H1 (cell line): ENCODE measurements at regions not wholly inside any gene's neighbourhood (a gene's known extent, or its start where the extent isn't known, plus 50 kb on each side); places are given as distances from the start of the nearest gene placed in this dataset.

Experiments used
- CTCF ChIA-PET: fragments of 300-600 bp; sonication (Branson Sonifier 250); formaldehyde crosslinking; loops from one replicate; lab custom pipeline; 2021; ENCODE audit not compliant: partially characterized antibody; lab: Charles Lee
- POLR2A ChIA-PET: fragments of 300-600 bp; sonication (Branson Sonifier 250); formaldehyde crosslinking; loops from one replicate; lab custom pipeline; 2021; ENCODE audit warnings: inconsistent platforms; ENCODE audit not compliant: partially characterized antibody; lab: Charles Lee
- DNase-seq, 2 experiments: peaks; one replicate each; pipeline versions ENCODE4 v3.0.0 to v3.0.0-alpha.2; 2010 to 2022; ENCODE audit warnings: low spot score in 2 of 2, low read depth in 1 of 2, mixed read lengths in 1 of 2
- FAIRE-seq: peaks from 2 replicates; lab custom pipeline; 2011; peaks lifted over from hg19 to GRCh38; lab: Jason Lieb, UNC
- H2AFZ ChIP-seq: 2 replicates; pipeline ENCODE4 v1.8.1; 2012; ENCODE audit warnings: low read length, inconsistent platforms
- H2AK5ac ChIP-seq: 2 replicates; pipeline ENCODE4 v1.6.1; 2013; ENCODE audit warnings: low read depth, low read length
- H2BK120ac ChIP-seq: replicated peaks from 2 replicates; pipeline ENCODE3; 2013; ENCODE audit warnings: low read depth, low read length, inconsistent platforms
- H2BK12ac ChIP-seq: 2 replicates; pipeline ENCODE4 v1.6.1; 2013; ENCODE audit warnings: low read depth, low read length
- H2BK15ac ChIP-seq: 2 replicates; pipeline ENCODE4 v1.6.1; 2013; ENCODE audit warnings: low read length
- H2BK20ac ChIP-seq: 2 replicates; pipeline ENCODE4 v1.6.1; 2013; ENCODE audit warnings: low read length
- H2BK5ac ChIP-seq: 2 replicates; pipeline ENCODE4 v1.6.1; 2013; ENCODE audit warnings: low read depth, low read length
- H3K14ac ChIP-seq: 2 replicates; pipeline ENCODE4 v1.6.1; 2013; ENCODE audit warnings: inconsistent platforms; ENCODE audit not compliant: insufficient read length
- H3K18ac ChIP-seq: 2 replicates; pipeline ENCODE4 v1.6.1; 2013; ENCODE audit warnings: low read length; ENCODE audit errors: extremely low read depth
- H3K23ac ChIP-seq: 2 replicates; pipeline ENCODE4 v1.6.1; 2013; ENCODE audit warnings: inconsistent platforms; ENCODE audit not compliant: insufficient read length
- H3K23me2 ChIP-seq: 2 replicates; pipeline ENCODE4 v1.6.1; 2013; ENCODE audit warnings: low read depth, low read length
- H3K27ac ChIP-seq: 2 replicates; pipeline ENCODE4 v1.6.1; 2011; ENCODE audit warnings: low read depth, low read length, inconsistent platforms
- H3K27me3 ChIP-seq, 4 experiments: replicated peaks in 1 of 4; 1 replicate in 1 of 4; 2 replicates in 3 of 4; pipeline versions ENCODE4 v1.6.1 to v1.8.1; 2011 to 2013; ENCODE audit warnings: low read length in 3 of 4, mild to moderate bottlenecking in 3 of 4, inconsistent platforms in 2 of 4, mixed read lengths in 2 of 4, moderate library complexity in 1 of 4; ENCODE audit not compliant: control insufficient read depth in 3 of 4, insufficient read depth in 3 of 4; ENCODE audit errors: extremely low read depth in 1 of 4
- H3K36me3 ChIP-seq, 4 experiments: 2 replicates each; pipeline versions ENCODE4 v1.6.1 to v1.8.1; 2011 to 2013; ENCODE audit warnings: mild to moderate bottlenecking in 4 of 4, low read length in 3 of 4, moderate library complexity in 2 of 4, control low read depth in 1 of 4, inconsistent platforms in 1 of 4; ENCODE audit not compliant: insufficient read depth in 4 of 4, control insufficient read depth in 2 of 4
- H3K4ac ChIP-seq: replicated peaks from 2 replicates; pipeline ENCODE3; 2013; ENCODE audit warnings: low read length, low read depth, mixed read lengths, inconsistent platforms; ENCODE audit not compliant: insufficient read length
- H3K4me1 ChIP-seq, 4 experiments: replicated peaks in 1 of 4; 1 replicate in 1 of 4; 2 replicates in 3 of 4; pipeline versions ENCODE4 v1.6.1 to v1.8.1; 2011 to 2013; ENCODE audit warnings: low read length in 3 of 4, inconsistent platforms in 2 of 4, mixed read lengths in 1 of 4; ENCODE audit not compliant: insufficient read depth in 4 of 4, control insufficient read depth in 3 of 4
- H3K4me2 ChIP-seq, 2 experiments: 2 replicates each; pipeline versions ENCODE4 v1.6.1 to v1.8.1; 2011 to 2013; ENCODE audit warnings: low read depth in 2 of 2, low read length in 2 of 2, control low read depth in 1 of 2, inconsistent platforms in 1 of 2, mild to moderate bottlenecking in 1 of 2; ENCODE audit not compliant: insufficient read depth in 1 of 2
- H3K4me3 ChIP-seq, 4 experiments: fragments of 200-600, 300-600 bp in 1 of 4; sonication (generic), shearing (Covaris generic), sonication (Bioruptor Twin) in 1 of 4; 2 replicates each; pipeline versions ENCODE4 v1.5.1 to v1.8.1; 2011 to 2016; ENCODE audit warnings: low read length in 4 of 4, low read depth in 3 of 4, control low read depth in 2 of 4, inconsistent platforms in 2 of 4, mild to moderate bottlenecking in 2 of 4, mixed read lengths in 1 of 4, moderate library complexity in 1 of 4; ENCODE audit not compliant: insufficient read depth in 2 of 4; ENCODE audit errors: extremely low read depth in 1 of 4
- H3K56ac ChIP-seq: replicated peaks from 2 replicates; pipeline ENCODE3; 2013; ENCODE audit warnings: low read depth, mild to moderate bottlenecking, mixed read lengths, low read length, inconsistent platforms; ENCODE audit not compliant: insufficient read length
- H3K79me1 ChIP-seq: 2 replicates; pipeline ENCODE4 v1.6.1; 2013; ENCODE audit warnings: low read depth, low read length, control low read depth
- H3K79me2 ChIP-seq, 2 experiments: 2 replicates each; pipeline versions ENCODE4 v1.6.1 to v1.8.1; 2012 to 2013; ENCODE audit warnings: low read length in 2 of 2, mild to moderate bottlenecking in 2 of 2, inconsistent platforms in 1 of 2; ENCODE audit not compliant: insufficient read depth in 2 of 2, control insufficient read depth in 1 of 2
- H3K9ac ChIP-seq, 4 experiments: replicated peaks in 1 of 4; 1 replicate in 1 of 4; 2 replicates in 3 of 4; pipeline versions ENCODE4 v1.6.1 to v1.8.1; 2011 to 2013; ENCODE audit warnings: low read depth in 3 of 4, low read length in 3 of 4, control low read depth in 2 of 4, mild to moderate bottlenecking in 2 of 4, moderate library complexity in 2 of 4, inconsistent platforms in 1 of 4; ENCODE audit errors: extremely low read depth in 1 of 4
- H3K9me3 ChIP-seq, 2 experiments: 2 replicates each; pipeline versions ENCODE4 v1.6.1 to v1.8.1; 2012 to 2013; ENCODE audit warnings: mild to moderate bottlenecking in 2 of 2, moderate library complexity in 2 of 2, control low read depth in 1 of 2, inconsistent platforms in 1 of 2, low read depth in 1 of 2, low read length in 1 of 2, mixed read lengths in 1 of 2; ENCODE audit not compliant: insufficient read depth in 2 of 2
- H4K20me1 ChIP-seq, 2 experiments: replicated peaks in 1 of 2; 2 replicates each; pipeline versions ENCODE3 to v1.8.1; 2011 to 2013; ENCODE audit warnings: inconsistent platforms in 2 of 2, low read length in 2 of 2, mild to moderate bottlenecking in 1 of 2; ENCODE audit not compliant: insufficient read depth in 2 of 2, control insufficient read depth in 1 of 2
- H4K5ac ChIP-seq: 2 replicates; pipeline ENCODE4 v1.6.1; 2013; ENCODE audit warnings: low read length, low read depth, mixed read lengths, inconsistent platforms; ENCODE audit not compliant: insufficient read length
- H4K8ac ChIP-seq: 2 replicates; pipeline ENCODE4 v1.8.0; 2013; ENCODE audit warnings: mild to moderate bottlenecking, moderate library complexity, low read length, inconsistent platforms; ENCODE audit not compliant: insufficient read depth; ENCODE audit errors: extremely low read depth
- H4K91ac ChIP-seq: replicated peaks from 2 replicates; pipeline ENCODE3; 2013; ENCODE audit warnings: low read length, mixed read lengths, inconsistent platforms; ENCODE audit not compliant: insufficient read length
- NANOG ChIP-seq: IDR thresholded peaks from 2 replicates; pipeline ENCODE4 v1.6.1; 2011; ENCODE audit warnings: low read length, low read depth, mild to moderate bottlenecking, inconsistent platforms; ENCODE audit not compliant: insufficient read depth, poor library complexity, severe bottlenecking
- WGBS, 2 experiments: shearing (Covaris generic) in 1 of 2; methylation state at CpG; one replicate each; pipeline versions ENCODE4 v1.1.6 to v1.1.7; 2013 to 2015; ENCODE audit warnings: low lambda C conversion rate in 2 of 2, mixed read lengths in 2 of 2, inconsistent platforms in 1 of 2, low coverage in 1 of 2, missing lambda C conversion rate in 1 of 2; ENCODE audit not compliant: insufficient replicate concordance in 2 of 2, insufficient coverage in 1 of 2, insufficient read length in 1 of 2; ENCODE audit errors: extremely low coverage in 1 of 2, missing lambda C conversion rate in 1 of 2; 5-methylcytosine and 5-hydroxymethylcytosine counted together

GRCh38 chr2:41932241-41933045 is 115.4 kb upstream of the PKDCC start:
- no peak overlapping the region for H3K4me2 ChIP-seq
- H3K23ac ChIP-seq, result no peak overlapping the region
- H3K79me1 ChIP-seq, result no peaks in the 10 kb centered on the region
- H2BK15ac ChIP-seq, result no peak overlapping the region
- H2BK120ac ChIP-seq, result no peak overlapping the region
- no peak for TF ChIP-seq NANOG
- DNase-seq (no peak), FAIRE-seq (no peak)
- H3K4me1 ChIP-seq, result peaks cover 0 to 9% (median 7%) of the 10 kb centered on the region in 4 experiments; a peak in 4 of 7 replicates
- no peak overlapping the region for H4K5ac ChIP-seq
- H3K4ac ChIP-seq, result no peak overlapping the region
- no peaks in the 10 kb centered on the region for H3K9me3 ChIP-seq
- no peaks in the 10 kb centered on the region for H4K20me1 ChIP-seq
- H3K56ac ChIP-seq, result no peak overlapping the region
- H3K27ac ChIP-seq, result no peak overlapping the region
- H3K36me3 ChIP-seq, result no peaks in the 10 kb centered on the region
- H3K23me2 ChIP-seq, result no peaks in the 10 kb centered on the region; the same call in 1 of the 2 replicates
- ChIA-PET CTCF (interaction anchor here (1.1 to 3.1 kb wide), 5 partner anchors 8 to 123 kb away, joined by 3 to 8 read pairs (median 5); no protein-coding TSS in a partner anchor), POLR2A (interaction anchor here (0.9 to 1.0 kb wide), 2 partner anchors 13 to 62 kb away, joined by 3 read pairs; no protein-coding TSS in a partner anchor)
- H4K8ac ChIP-seq, result no peak overlapping the region
- no peak overlapping the region for H2AFZ ChIP-seq
- no peak overlapping the region for H2BK20ac ChIP-seq
- no peak overlapping the region for H3K9ac ChIP-seq
- H3K18ac ChIP-seq, result peak overlapping the region; percentile 24; the same call in 1 of the 2 replicates
- no peak overlapping the region for H4K91ac ChIP-seq
- WGBS, 2 experiments, result 90% methylated on average over 17 of the region's 17 CpGs; no CpG with 5 or more reads in 1 of the 2 experiments
- H2BK5ac ChIP-seq, result no peak overlapping the region; the same call in 1 of the 2 replicates
- no peak overlapping the region; the same call in 1 of the 2 replicates for H2BK12ac ChIP-seq
- no peak overlapping the region for H2AK5ac ChIP-seq
- no peak overlapping the region for H3K14ac ChIP-seq
- no peaks in the 10 kb centered on the region; a peak in 1 of 7 replicates for H3K27me3 ChIP-seq
- no peak overlapping the region for H3K4me3 ChIP-seq
- H3K79me2 ChIP-seq, result no peaks in the 10 kb centered on the region
